ENCODE measurements at regions not wholly inside any gene's neighbourhood (a gene's known extent, or its start where the extent isn't known, plus 50 kb on each side); places are given as distances from the start of the nearest gene placed in this dataset.

DNA sequence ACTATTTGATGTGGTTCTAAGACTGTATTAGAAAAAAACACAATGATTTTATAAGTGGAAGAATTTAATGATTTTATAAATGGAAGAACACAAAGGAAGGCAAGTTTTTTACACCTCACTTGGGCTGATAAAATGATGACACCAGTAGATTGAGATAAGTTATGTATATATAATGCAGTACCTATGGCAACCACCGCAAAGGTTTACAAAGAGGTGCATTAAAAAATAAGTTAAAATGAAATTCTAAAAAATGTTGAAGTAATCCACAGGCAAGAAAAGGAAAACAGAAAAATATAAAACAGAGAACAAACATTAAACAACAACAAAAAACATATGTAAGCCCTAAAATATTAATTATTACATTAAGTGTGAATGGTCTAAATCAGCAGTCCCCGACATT lies 490.9 kb upstream of the AADAT start (continued):
- TF ChIP-seq, protein P1, sequence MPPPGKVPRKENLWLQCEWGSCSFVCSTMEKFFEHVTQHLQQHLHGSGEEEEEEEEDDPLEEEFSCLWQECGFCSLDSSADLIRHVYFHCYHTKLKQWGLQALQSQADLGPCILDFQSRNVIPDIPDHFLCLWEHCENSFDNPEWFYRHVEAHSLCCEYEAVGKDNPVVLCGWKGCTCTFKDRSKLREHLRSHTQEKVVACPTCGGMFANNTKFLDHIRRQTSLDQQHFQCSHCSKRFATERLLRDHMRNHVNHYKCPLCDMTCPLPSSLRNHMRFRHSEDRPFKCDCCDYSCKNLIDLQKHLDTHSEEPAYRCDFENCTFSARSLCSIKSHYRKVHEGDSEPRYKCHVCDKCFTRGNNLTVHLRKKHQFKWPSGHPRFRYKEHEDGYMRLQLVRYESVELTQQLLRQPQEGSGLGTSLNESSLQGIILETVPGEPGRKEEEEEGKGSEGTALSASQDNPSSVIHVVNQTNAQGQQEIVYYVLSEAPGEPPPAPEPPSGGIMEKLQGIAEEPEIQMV (tag; conservative IDR thresholded peaks at IDR 0.05; ENCODE audit: low read depth) = no peak
- TF ChIP-seq, protein P2, sequence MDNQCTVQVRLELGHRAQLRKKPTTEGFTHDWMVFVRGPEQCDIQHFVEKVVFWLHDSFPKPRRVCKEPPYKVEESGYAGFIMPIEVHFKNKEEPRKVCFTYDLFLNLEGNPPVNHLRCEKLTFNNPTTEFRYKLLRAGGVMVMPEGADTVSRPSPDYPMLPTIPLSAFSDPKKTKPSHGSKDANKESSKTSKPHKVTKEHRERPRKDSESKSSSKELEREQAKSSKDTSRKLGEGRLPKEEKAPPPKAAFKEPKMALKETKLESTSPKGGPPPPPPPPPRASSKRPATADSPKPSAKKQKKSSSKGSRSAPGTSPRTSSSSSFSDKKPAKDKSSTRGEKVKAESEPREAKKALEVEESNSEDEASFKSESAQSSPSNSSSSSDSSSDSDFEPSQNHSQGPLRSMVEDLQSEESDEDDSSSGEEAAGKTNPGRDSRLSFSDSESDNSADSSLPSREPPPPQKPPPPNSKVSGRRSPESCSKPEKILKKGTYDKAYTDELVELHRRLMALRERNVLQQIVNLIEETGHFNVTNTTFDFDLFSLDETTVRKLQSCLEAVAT (IDR thresholded peaks at IDR 0.05) = no peak
- TF ChIP-seq ATF1 (CRISPR knock-in tag; IDR thresholded peaks at IDR 0.05) (no peak), ATF1 (tag; IDR thresholded peaks at IDR 0.05) (no peak), ZNF583 (CRISPR knock-in tag; IDR thresholded peaks at IDR 0.05) (no peak), CHD2 (IDR thresholded peaks at IDR 0.05; ENCODE audit: low read depth, low read length) (no peak), NFXL1 (CRISPR knock-in tag; IDR thresholded peaks at IDR 0.05) (no peak), MCM3 (IDR thresholded peaks at IDR 0.05) (no peak), KLF16 (IDR thresholded peaks at IDR 0.05) (no peak)
- TF ChIP-seq, protein P3, sequence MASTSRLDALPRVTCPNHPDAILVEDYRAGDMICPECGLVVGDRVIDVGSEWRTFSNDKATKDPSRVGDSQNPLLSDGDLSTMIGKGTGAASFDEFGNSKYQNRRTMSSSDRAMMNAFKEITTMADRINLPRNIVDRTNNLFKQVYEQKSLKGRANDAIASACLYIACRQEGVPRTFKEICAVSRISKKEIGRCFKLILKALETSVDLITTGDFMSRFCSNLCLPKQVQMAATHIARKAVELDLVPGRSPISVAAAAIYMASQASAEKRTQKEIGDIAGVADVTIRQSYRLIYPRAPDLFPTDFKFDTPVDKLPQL (IDR thresholded peaks at IDR 0.05; ENCODE audit: extremely low read depth, insufficient read length) = no peak

Data from K562 (cell line).